ENCODE measurements at regions not wholly inside any gene's neighbourhood (a gene's known extent, or its start where the extent isn't known, plus 50 kb on each side); places are given as distances from the start of the nearest gene placed in this dataset.

DNA sequence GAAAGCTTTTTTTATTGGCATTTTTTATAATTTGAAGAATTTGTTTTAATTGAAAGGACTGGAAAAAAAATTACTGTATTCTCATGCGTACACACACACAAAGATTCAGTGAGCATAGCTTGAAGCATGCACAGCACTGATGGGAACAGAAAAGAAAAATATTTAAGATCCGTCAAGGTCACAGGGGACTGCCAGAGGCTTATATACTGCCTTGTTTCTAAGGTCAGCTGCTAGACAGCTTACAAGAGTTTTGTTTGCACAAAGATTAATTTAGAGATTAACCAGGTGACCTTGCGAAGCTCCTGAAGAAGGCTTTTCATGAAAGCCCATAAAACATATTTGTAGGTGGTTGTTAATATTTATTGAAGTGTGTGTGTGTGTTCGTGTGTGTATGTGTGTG lies 396.3 kb downstream of the TRIB2 start:
- no peaks in the 10 kb centered on the region for H3K79me2 ChIP-seq (ENCODE audit: insufficient read depth, low read length)
- POLR2A ChIA-PET, result no interaction called here
- in situ Hi-C loops (cut with HindIII; ENCODE audit: extremely low pct_ligation_motif_present, low pct_unique_long_range_greater_than_20kb) (no loop called here), intact Hi-C loops (cut with micrococcal nuclease; ENCODE audit: unreplicated experiment) (no loop called here)
- H3K9ac ChIP-seq (ENCODE audit: insufficient read depth, low read depth, low read length), result no peak overlapping the region
- FAIRE-seq (peak; percentile 12), ATAC-seq (no peak), DNase-seq (ENCODE audit: low spot score) (no peak)
- H3K4me2 ChIP-seq (ENCODE audit: low read depth, low read length), result no peak overlapping the region
- no peaks in the 10 kb centered on the region for H3K4me1 ChIP-seq (ENCODE audit: insufficient read depth, low read length)
- no peak overlapping the region for H2AFZ ChIP-seq (ENCODE audit: low read length)
- no peak overlapping the region for H3K27ac ChIP-seq (ENCODE audit: extremely low read length, insufficient read depth, low read length)
- peaks cover 78% of the 10 kb centered on the region for H3K9me3 ChIP-seq (ENCODE audit: low read length)
- TF ChIP-seq ZFP90 (CRISPR knock-in tag; IDR thresholded peaks at IDR 0.05; ENCODE audit: borderline replicate concordance) (no peak), DNMT3B (CRISPR knock-in tag; conservative IDR thresholded peaks at IDR 0.05) (no peak)
- TF ChIP-seq, protein P1, sequence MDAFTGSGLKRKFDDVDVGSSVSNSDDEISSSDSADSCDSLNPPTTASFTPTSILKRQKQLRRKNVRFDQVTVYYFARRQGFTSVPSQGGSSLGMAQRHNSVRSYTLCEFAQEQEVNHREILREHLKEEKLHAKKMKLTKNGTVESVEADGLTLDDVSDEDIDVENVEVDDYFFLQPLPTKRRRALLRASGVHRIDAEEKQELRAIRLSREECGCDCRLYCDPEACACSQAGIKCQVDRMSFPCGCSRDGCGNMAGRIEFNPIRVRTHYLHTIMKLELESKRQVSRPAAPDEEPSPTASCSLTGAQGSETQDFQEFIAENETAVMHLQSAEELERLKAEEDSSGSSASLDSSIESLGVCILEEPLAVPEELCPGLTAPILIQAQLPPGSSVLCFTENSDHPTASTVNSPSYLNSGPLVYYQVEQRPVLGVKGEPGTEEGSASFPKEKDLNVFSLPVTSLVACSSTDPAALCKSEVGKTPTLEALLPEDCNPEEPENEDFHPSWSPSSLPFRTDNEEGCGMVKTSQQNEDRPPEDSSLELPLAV (CRISPR knock-in tag; conservative IDR thresholded peaks at IDR 0.05; ENCODE audit: low read depth), result no peak
- BruUV-seq (replicated peaks), result no TSS peak
- WGBS (ENCODE audit: low lambda C conversion rate), result 0% methylated on average over 4 of the region's 4 CpGs
- no peaks in the 10 kb centered on the region for H3K27me3 ChIP-seq (ENCODE audit: control insufficient read depth in 1 of 2, insufficient read depth in 2 of 2, low read length in 2 of 2)
- no peaks in the 10 kb centered on the region for H4K20me1 ChIP-seq (ENCODE audit: insufficient read depth, low read length)
- CTCF ChIA-PET (ENCODE audit: low intra/inter-chr PET ratio, low total read pairs), result no interaction called here
- no peaks in the 10 kb centered on the region for H3K36me3 ChIP-seq (replicated peaks in 1 of 2; ENCODE audit: control insufficient read depth in 1 of 2, insufficient read depth in 2 of 2, low read length in 2 of 2)
- no peak overlapping the region; a peak in 1 of 6 replicates for H3K4me3 ChIP-seq (replicated peaks in 1 of 3; ENCODE audit: insufficient read depth in 1 of 3, low read depth in 2 of 3, low read length in 3 of 3)

DNA sequence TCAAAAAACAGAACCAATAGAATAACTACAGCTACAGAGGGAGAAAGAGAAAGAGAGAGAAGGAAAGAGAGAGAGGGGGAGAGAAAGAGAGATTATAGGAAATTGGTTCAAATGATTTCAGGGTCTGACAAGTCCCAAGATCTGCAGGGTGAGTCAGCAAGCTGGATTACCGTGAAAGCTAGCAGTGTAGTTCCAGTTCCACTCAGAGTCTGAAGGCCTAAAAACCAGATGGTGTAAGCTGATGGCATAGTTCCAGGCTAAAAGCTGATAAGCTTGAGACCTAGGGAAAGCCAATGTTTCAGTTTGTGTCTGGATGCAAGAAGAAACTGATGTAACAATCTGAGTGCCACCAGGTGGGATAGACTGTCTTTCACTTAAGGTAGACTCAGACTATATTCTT lies 397.7 kb downstream of the TRIB2 start:
- Histone ChIP-seq H3K9ac (ENCODE audit: insufficient read depth, low read depth, low read length) (no peak overlapping the region), H3K79me2 (ENCODE audit: insufficient read depth, low read length) (no peaks in the 10 kb centered on the region), H3K36me3 (replicated peaks in 1 of 2; ENCODE audit: control insufficient read depth in 1 of 2, insufficient read depth in 2 of 2, low read length in 2 of 2) (no peaks in the 10 kb centered on the region), H3K4me3 (replicated peaks in 1 of 3; ENCODE audit: insufficient read depth in 1 of 3, low read depth in 2 of 3, low read length in 3 of 3) (no peak overlapping the region), H3K9me3 (ENCODE audit: low read length) (peaks cover 70% of the 10 kb centered on the region), H4K20me1 (ENCODE audit: insufficient read depth, low read length) (no peaks in the 10 kb centered on the region), H3K4me1 (ENCODE audit: insufficient read depth, low read length) (no peaks in the 10 kb centered on the region), H3K27ac (ENCODE audit: extremely low read length, insufficient read depth, low read length) (no peak overlapping the region), H3K4me2 (ENCODE audit: low read depth, low read length) (no peak overlapping the region), H3K27me3 (ENCODE audit: control insufficient read depth in 1 of 2, insufficient read depth in 2 of 2, low read length in 2 of 2) (no peaks in the 10 kb centered on the region), H2AFZ (ENCODE audit: low read length) (no peak overlapping the region)
- 0% methylated on average over 1 of the region's 1 CpG for WGBS (ENCODE audit: low lambda C conversion rate)
- intact Hi-C loops (cut with micrococcal nuclease; ENCODE audit: unreplicated experiment) (no loop called here), in situ Hi-C loops (cut with HindIII; ENCODE audit: extremely low pct_ligation_motif_present, low pct_unique_long_range_greater_than_20kb) (no loop called here)
- DNase-seq (ENCODE audit: low spot score), result no peak
- no peak for TF ChIP-seq CHD2 (IDR thresholded peaks at IDR 0.05; ENCODE audit: low read depth, low read length)
- no peak for TF ChIP-seq ZMAT3 (CRISPR knock-in tag; conservative IDR thresholded peaks at IDR 0.05)
- TF ChIP-seq ZFP1 (CRISPR knock-in tag; IDR thresholded peaks at IDR 0.05), result no peak
- TF ChIP-seq, protein P2, sequence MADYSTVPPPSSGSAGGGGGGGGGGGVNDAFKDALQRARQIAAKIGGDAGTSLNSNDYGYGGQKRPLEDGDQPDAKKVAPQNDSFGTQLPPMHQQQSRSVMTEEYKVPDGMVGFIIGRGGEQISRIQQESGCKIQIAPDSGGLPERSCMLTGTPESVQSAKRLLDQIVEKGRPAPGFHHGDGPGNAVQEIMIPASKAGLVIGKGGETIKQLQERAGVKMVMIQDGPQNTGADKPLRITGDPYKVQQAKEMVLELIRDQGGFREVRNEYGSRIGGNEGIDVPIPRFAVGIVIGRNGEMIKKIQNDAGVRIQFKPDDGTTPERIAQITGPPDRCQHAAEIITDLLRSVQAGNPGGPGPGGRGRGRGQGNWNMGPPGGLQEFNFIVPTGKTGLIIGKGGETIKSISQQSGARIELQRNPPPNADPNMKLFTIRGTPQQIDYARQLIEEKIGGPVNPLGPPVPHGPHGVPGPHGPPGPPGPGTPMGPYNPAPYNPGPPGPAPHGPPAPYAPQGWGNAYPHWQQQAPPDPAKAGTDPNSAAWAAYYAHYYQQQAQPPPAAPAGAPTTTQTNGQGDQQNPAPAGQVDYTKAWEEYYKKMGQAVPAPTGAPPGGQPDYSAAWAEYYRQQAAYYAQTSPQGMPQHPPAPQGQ (CRISPR knock-in tag; IDR thresholded peaks at IDR 0.05; ENCODE audit: borderline replicate concordance), result no peak
- no peak for TF ChIP-seq MTF2 (CRISPR knock-in tag; IDR thresholded peaks at IDR 0.05; ENCODE audit: borderline replicate concordance)
- TF ChIP-seq DPF2 (CRISPR knock-in tag; IDR thresholded peaks at IDR 0.05; ENCODE audit: borderline replicate concordance, low read depth), result no peak
- TF ChIP-seq, protein P3, sequence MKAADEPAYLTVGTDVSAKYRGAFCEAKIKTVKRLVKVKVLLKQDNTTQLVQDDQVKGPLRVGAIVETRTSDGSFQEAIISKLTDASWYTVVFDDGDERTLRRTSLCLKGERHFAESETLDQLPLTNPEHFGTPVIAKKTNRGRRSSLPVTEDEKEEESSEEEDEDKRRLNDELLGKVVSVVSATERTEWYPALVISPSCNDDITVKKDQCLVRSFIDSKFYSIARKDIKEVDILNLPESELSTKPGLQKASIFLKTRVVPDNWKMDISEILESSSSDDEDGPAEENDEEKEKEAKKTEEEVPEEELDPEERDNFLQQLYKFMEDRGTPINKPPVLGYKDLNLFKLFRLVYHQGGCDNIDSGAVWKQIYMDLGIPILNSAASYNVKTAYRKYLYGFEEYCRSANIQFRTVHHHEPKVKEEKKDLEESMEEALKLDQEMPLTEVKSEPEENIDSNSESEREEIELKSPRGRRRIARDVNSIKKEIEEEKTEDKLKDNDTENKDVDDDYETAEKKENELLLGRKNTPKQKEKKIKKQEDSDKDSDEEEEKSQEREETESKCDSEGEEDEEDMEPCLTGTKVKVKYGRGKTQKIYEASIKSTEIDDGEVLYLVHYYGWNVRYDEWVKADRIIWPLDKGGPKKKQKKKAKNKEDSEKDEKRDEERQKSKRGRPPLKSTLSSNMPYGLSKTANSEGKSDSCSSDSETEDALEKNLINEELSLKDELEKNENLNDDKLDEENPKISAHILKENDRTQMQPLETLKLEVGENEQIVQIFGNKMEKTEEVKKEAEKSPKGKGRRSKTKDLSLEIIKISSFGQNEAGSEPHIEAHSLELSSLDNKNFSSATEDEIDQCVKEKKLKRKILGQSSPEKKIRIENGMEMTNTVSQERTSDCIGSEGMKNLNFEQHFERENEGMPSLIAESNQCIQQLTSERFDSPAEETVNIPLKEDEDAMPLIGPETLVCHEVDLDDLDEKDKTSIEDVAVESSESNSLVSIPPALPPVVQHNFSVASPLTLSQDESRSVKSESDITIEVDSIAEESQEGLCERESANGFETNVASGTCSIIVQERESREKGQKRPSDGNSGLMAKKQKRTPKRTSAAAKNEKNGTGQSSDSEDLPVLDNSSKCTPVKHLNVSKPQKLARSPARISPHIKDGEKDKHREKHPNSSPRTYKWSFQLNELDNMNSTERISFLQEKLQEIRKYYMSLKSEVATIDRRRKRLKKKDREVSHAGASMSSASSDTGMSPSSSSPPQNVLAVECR (CRISPR knock-in tag; IDR thresholded peaks at IDR 0.05; ENCODE audit: borderline replicate concordance), result no peak
- TF ChIP-seq GZF1 (CRISPR knock-in tag; IDR thresholded peaks at IDR 0.05), result no peak
- no peak for TF ChIP-seq TGIF2 (CRISPR knock-in tag; IDR thresholded peaks at IDR 0.05)
- POLR2A ChIA-PET, result no interaction called here
- no TSS peak for BruUV-seq (replicated peaks)
- no peak for FAIRE-seq
- CTCF ChIA-PET (ENCODE audit: low intra/inter-chr PET ratio, low total read pairs), result no interaction called here
- ATAC-seq, result no peak

Data from HepG2 (cell line).